Stomach (tissue), 4 donors: ENCODE measurements at regions not wholly inside any gene's neighbourhood (a gene's known extent, or its start where the extent isn't known, plus 50 kb on each side); places are given as distances from the start of the nearest gene placed in this dataset.
"Not testable (repeated sequence)": the region's sequence is repeated elsewhere in the genome, so short reads cannot be mapped to it uniquely, and the experiment has no call there.

Experiments
- CTCF ChIP-seq, 7 experiments: fragments of 450-650 bp in 4 of 7; fragments of 200-600 bp in 3 of 7; sonication (generic) in 3 of 7; IDR thresholded peaks; one replicate each; pipeline ENCODE4 v1.5.1; 2016 to 2019; ENCODE audit warnings: antibody characterized with exemption in 7 of 7, control low read depth in 2 of 7, mild to moderate bottlenecking in 1 of 7
- EP300 ChIP-seq: sonication (generic); formaldehyde crosslinking; IDR thresholded peaks from one replicate; pipeline ENCODE4 v1.6.1; 2017; ENCODE audit warnings: antibody characterized with exemption
- POLR2A ChIP-seq, 4 donors: fragments of 450-650 bp; IDR thresholded peaks; one replicate each; pipeline ENCODE4 v1.6.1; 2016; ENCODE audit warnings: antibody characterized with exemption in 4 of 4, control low read depth in 2 of 4, mild to moderate bottlenecking in 1 of 4, moderate library complexity in 1 of 4
- POLR2AphosphoS5 ChIP-seq, 3 donors: sonication (generic); formaldehyde crosslinking; IDR thresholded peaks; one replicate each; pipeline ENCODE4 v1.6.1; 2016; ENCODE audit warnings: antibody characterized with exemption in 3 of 3

GRCh38 chr12:85433148-85433547, 153.1 kb downstream of the ALX1 start:
- TF ChIP-seq CTCF (IDR thresholded peaks at IDR 0.05); POLR2A (IDR thresholded peaks at IDR 0.05); POLR2AphosphoS5 (IDR thresholded peaks at IDR 0.05); EP300: not testable (repeated sequence)
